Heart left ventricle (tissue), 16 donors: ENCODE measurements at regions not wholly inside any gene's neighbourhood (a gene's known extent, or its start where the extent isn't known, plus 50 kb on each side); places are given as distances from the start of the nearest gene placed in this dataset.
A peak's percentile ranks its signal among the peaks of the same experiment; 100 is the strongest.

ENCODE experiments used
- ATAC-seq, 4 donors: fragments of 200-7000 bp; cut with Tn5 transposase; one replicate each; pipeline ENCODE4 v1.9.1; 2020 to 2022; ENCODE audit warnings: moderate library complexity in 4 of 4, mild to moderate bottlenecking in 3 of 4, moderate number of reproducible peaks in 1 of 4
- DNase-seq, 5 donors: peaks; one replicate each; pipeline ENCODE4 v3.0.0-alpha.2; 2020
- H3K27ac ChIP-seq, 12 donors: fragments of 200-600 bp; sonication (generic) in 4 of 12; one replicate each; pipeline versions ENCODE4 v1.5.0 to v1.8.0; 2016 to 2022; ENCODE audit warnings: mild to moderate bottlenecking in 2 of 12
- H3K27me3 ChIP-seq, 9 donors: fragments of 200-600 bp; sonication (generic) in 2 of 9; one replicate each; pipeline versions ENCODE4 v1.5.1 to v1.8.0; 2016 to 2022; ENCODE audit warnings: mild to moderate bottlenecking in 3 of 9
- H3K36me3 ChIP-seq, 9 donors: fragments of 200-600 bp; sonication (generic) in 2 of 9; one replicate each; pipeline versions ENCODE4 v1.5.0 to v1.8.0; 2018 to 2022; ENCODE audit warnings: mild to moderate bottlenecking in 2 of 9
- H3K4me1 ChIP-seq, 12 donors: fragments of 200-600 bp; sonication (generic) in 4 of 12; one replicate each; pipeline versions ENCODE4 v1.5.0 to v1.8.0; 2016 to 2022; ENCODE audit warnings: mild to moderate bottlenecking in 3 of 12
- H3K4me3 ChIP-seq, 12 donors: fragments of 200-600 bp; sonication (generic) in 4 of 12; one replicate each; pipeline versions ENCODE4 v1.5.0 to v1.8.0; 2017 to 2022; ENCODE audit warnings: mild to moderate bottlenecking in 9 of 12, moderate library complexity in 4 of 12
- H3K9me3 ChIP-seq, 12 donors: fragments of 200-600 bp; sonication (generic) in 4 of 12; one replicate each; pipeline versions ENCODE4 v1.5.0 to v1.8.0; 2016 to 2022; ENCODE audit warnings: mild to moderate bottlenecking in 1 of 12
- CTCF ChIP-seq, 12 donors: fragments of 200-600 bp; sonication (generic) in 4 of 12; IDR thresholded peaks; one replicate each; pipeline versions ENCODE4 v1.5.0 to v1.8.0; 2018 to 2022; ENCODE audit warnings: antibody characterized with exemption in 12 of 12, mild to moderate bottlenecking in 5 of 12
- POLR2A ChIP-seq, 2 donors: fragments of 450-650 bp; IDR thresholded peaks; one replicate each; pipeline ENCODE4 v1.6.1; 2017; ENCODE audit warnings: antibody characterized with exemption in 2 of 2, mild to moderate bottlenecking in 2 of 2, moderate library complexity in 2 of 2
- WGBS, 4 donors: extraction: QIAGEN DNeasy Blood & Tissue Kit in 2 of 4; methylation state at CpG; one replicate each; pipeline versions ENCODE4 v1.1.5 to v1.1.7; 2013 to 2018; 5-methylcytosine and 5-hydroxymethylcytosine counted together
- intact Hi-C, 10 donors: fragments of 100-400 bp; cut with DNase I; formaldehyde crosslinking; loops; one replicate each; pipeline versions ENCODE4 v1.11.1 to v1.14.2; 2022
- donor health status: ischemic (EF 13 %, LVEDD 7.1; RV severe dilation, severe dysfunction).
- donor health status: healthy with polysubstance abuse.
- donor health status: DM: no; HTN: yes; CAD: no.
- donor health status: DM: no; HTN: no; CAD: no.
- donor health status: ischemic (EF 25% LVEDD 6.9; RV normal size, moderate dysfunction).
- donor health status: ischemic (EF 25% LVEDD 5.7; RV mildly dilated, moderate dysfunction).
- donor health status: healthy.
- donor health status: DM: yes; HTN: yes; CAD: no.
- donor health status: ischemic (EF 35%, LVEDD 5.7; RV mildly dilated, moderate dysfunction).
- donor health status: nonischemic (EF 11% LVEDD 7.7; RV severe dilation, severe dysfunction).
- donor health status: DM: yes; HTN: yes; CAD: no.
- donor health status: PGD.
- donor health status: ischemic (EF 29% LVEDD 5.4; RV normal size, mild dysfunction).
- donor health status: nonischemic (EF 23%, LVEDD 6.1; RV moderate dilation, normal function).

GRCh38 chr18:61963705-61964104 is 70.9 kb upstream of the RNF152 start:
- 46 to 70% (median 50%) methylated on average over 1 of the region's 1 CpG for WGBS, 4 donors
- Histone ChIP-seq H3K27me3 (no peaks in the 10 kb centered on the region), H3K4me3 (no peak overlapping the region), H3K9me3 (no peaks in the 10 kb centered on the region), H3K36me3 (no peaks in the 10 kb centered on the region), H3K4me1 (peaks cover 0 to 25% (median 0%) of the 10 kb centered on the region in 12 donors), H3K27ac (peak overlapping the region in 5 of 12 donors; percentile 23 to 67 (median 36))
- TF ChIP-seq CTCF (IDR thresholded peaks at IDR 0.05) (no peak), POLR2A (IDR thresholded peaks at IDR 0.05) (no peak)
- intact Hi-C loops = no loop called here
- ATAC-seq (peak in 2 of 4 donors; percentile 36 to 73), DNase-seq (peak in 2 of 5 donors; percentile 31 to 55)

GRCh38 chr18:61957801-61958516 is 65.2 kb upstream of the RNF152 start:
- Histone ChIP-seq H3K4me1 (peaks cover 0 to 8% (median 0%) of the 10 kb centered on the region in 12 donors), H3K4me3 (no peak overlapping the region), H3K36me3 (no peaks in the 10 kb centered on the region), H3K27ac (no peak overlapping the region), H3K27me3 (no peaks in the 10 kb centered on the region), H3K9me3 (no peaks in the 10 kb centered on the region)
- WGBS, 4 donors = 80 to 87% (median 86%) methylated on average over 13 of the region's 13 CpGs
- no peak for TF ChIP-seq POLR2A (IDR thresholded peaks at IDR 0.05)
- TF ChIP-seq CTCF (IDR thresholded peaks at IDR 0.05) = no peak
- DNase-seq (no peak), ATAC-seq (no peak)
- intact Hi-C loops = no loop called here

GRCh38 chr18:61955644-61956043 is 62.8 kb upstream of the RNF152 start:
- TF ChIP-seq POLR2A (IDR thresholded peaks at IDR 0.05) (no peak), CTCF (IDR thresholded peaks at IDR 0.05) (no peak)
- ATAC-seq (no peak), DNase-seq (no peak)
- Histone ChIP-seq H3K27me3 (no peaks in the 10 kb centered on the region), H3K4me3 (no peak overlapping the region), H3K36me3 (no peaks in the 10 kb centered on the region), H3K9me3 (no peaks in the 10 kb centered on the region), H3K4me1 (peaks cover 0 to 10% (median 0%) of the 10 kb centered on the region in 12 donors), H3K27ac (no peak overlapping the region)
- intact Hi-C loops = no loop called here
- 64 to 76% (median 72%) methylated on average over 2 of the region's 2 CpGs for WGBS, 4 donors

GRCh38 chr18:61954096-61954746 is 61.4 kb upstream of the RNF152 start:
- no peaks in the 10 kb centered on the region for H3K27me3 ChIP-seq
- DNase-seq (no peak), ATAC-seq (no peak)
- no peaks in the 10 kb centered on the region for H3K9me3 ChIP-seq
- intact Hi-C loops = no loop called here
- H3K27ac ChIP-seq = no peak overlapping the region
- no peak overlapping the region for H3K4me3 ChIP-seq
- TF ChIP-seq POLR2A (IDR thresholded peaks at IDR 0.05) (no peak), CTCF (IDR thresholded peaks at IDR 0.05) (no peak)
- H3K36me3 ChIP-seq = no peaks in the 10 kb centered on the region
- H3K4me1 ChIP-seq = peaks cover 0 to 10% (median 0%) of the 10 kb centered on the region in 12 donors
- 88 to 98% (median 93%) methylated on average over 5 of the region's 5 CpGs for WGBS, 4 donors
